Fibroblast of lung (primary cell): ENCODE measurements at regions not wholly inside any gene's neighbourhood (a gene's known extent, or its start where the extent isn't known, plus 50 kb on each side); places are given as distances from the start of the nearest gene placed in this dataset.

Source experiments
- EZH2 ChIP-seq: IDR thresholded peaks from 2 replicates; pipeline ENCODE4 v1.5.1; 2012; ENCODE audit warnings: low read length, control low read depth, mild to moderate bottlenecking; ENCODE audit errors: missing control alignments
- TF ChIP-seq, protein P1 (sequence below), 2 donors: IDR thresholded peaks in 1 of 2; conservative IDR thresholded peaks in 1 of 2; 1 replicate in 1 of 2; 2 replicates in 1 of 2; pipeline ENCODE4 v1.5.1; 2011 to 2012; ENCODE audit warnings: low read length in 2 of 2, control low read depth in 1 of 2, inconsistent platforms in 1 of 2, low read depth in 1 of 2, mild to moderate bottlenecking in 1 of 2

DNA sequence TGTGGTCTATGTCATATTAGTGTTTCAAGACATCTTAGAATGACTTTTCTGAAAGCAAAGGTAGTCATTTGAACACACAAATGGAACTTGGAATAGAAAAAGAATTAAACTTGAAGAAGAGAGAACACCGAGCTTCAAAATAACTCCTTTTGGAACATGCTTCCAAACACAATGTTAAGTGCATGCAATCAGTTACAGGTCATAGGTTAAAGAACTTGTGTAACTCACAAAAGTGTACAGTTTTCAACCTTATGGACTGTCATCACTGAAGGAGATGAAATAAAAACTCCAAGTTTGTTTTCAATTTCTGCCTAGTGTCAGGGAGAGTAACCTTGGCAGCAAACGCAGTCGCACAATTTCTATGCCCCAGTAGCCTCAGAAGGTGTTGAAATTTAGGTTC, 192.9 kb upstream of the NECTIN3 start:
- TF ChIP-seq, protein P1, sequence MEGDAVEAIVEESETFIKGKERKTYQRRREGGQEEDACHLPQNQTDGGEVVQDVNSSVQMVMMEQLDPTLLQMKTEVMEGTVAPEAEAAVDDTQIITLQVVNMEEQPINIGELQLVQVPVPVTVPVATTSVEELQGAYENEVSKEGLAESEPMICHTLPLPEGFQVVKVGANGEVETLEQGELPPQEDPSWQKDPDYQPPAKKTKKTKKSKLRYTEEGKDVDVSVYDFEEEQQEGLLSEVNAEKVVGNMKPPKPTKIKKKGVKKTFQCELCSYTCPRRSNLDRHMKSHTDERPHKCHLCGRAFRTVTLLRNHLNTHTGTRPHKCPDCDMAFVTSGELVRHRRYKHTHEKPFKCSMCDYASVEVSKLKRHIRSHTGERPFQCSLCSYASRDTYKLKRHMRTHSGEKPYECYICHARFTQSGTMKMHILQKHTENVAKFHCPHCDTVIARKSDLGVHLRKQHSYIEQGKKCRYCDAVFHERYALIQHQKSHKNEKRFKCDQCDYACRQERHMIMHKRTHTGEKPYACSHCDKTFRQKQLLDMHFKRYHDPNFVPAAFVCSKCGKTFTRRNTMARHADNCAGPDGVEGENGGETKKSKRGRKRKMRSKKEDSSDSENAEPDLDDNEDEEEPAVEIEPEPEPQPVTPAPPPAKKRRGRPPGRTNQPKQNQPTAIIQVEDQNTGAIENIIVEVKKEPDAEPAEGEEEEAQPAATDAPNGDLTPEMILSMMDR (conservative IDR thresholded peaks at IDR 0.05 in 1 of 2, IDR thresholded peaks at IDR 0.05 in 1 of 2; ENCODE audit: low read depth in 1 of 2, low read length in 2 of 2) = no peak
- no peak for TF ChIP-seq EZH2
